ENCODE measurements at regions not wholly inside any gene's neighbourhood (a gene's known extent, or its start where the extent isn't known, plus 50 kb on each side); places are given as distances from the start of the nearest gene placed in this dataset.

DNA sequence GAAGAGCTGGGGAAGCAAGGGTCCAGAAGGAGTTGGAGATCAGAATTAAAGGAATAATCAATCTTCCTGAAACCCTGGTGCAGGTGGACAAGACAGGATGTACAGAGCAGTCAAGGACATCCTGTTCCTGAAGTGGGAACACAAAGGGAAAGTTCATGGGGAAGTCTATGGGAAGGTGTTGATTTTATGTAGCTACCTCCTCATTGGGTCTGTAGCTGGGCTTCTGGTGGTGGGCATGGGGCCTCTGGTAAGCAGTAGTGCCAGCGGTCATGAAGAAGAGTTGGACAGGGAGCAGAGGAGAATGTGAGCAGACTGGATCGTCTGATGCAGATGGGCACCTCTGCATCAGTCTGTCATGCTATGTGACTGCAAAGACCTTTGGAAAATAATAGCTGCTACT lies 75.7 kb upstream of the PPM1H start:
- 100% methylated on average over 1 of the region's 2 CpGs for WGBS (ENCODE audit: insufficient coverage)
- no peak overlapping the region for H3K4me3 ChIP-seq (ENCODE audit: control extremely low read depth in 1 of 5, extremely low read depth in 1 of 5, insufficient read depth in 1 of 5, low read depth in 2 of 5, low read length in 4 of 5)
- no peak overlapping the region for H2AFZ ChIP-seq (ENCODE audit: insufficient read depth, low read depth, low read length, poor library complexity, severe bottlenecking)
- intact Hi-C loops (cut with micrococcal nuclease), result no loop called here
- ATAC-seq (ENCODE audit: low read depth) (no peak), DNase-seq (no peak)
- H4K20me1 ChIP-seq (ENCODE audit: control insufficient read depth, insufficient read depth, low read length, poor library complexity, severe bottlenecking), result no peaks in the 10 kb centered on the region
- CTCF ChIA-PET, result no interaction called here
- no peaks in the 10 kb centered on the region for H3K79me2 ChIP-seq (ENCODE audit: control insufficient read depth, insufficient read depth, low read length)
- TF ChIP-seq, protein P1, sequence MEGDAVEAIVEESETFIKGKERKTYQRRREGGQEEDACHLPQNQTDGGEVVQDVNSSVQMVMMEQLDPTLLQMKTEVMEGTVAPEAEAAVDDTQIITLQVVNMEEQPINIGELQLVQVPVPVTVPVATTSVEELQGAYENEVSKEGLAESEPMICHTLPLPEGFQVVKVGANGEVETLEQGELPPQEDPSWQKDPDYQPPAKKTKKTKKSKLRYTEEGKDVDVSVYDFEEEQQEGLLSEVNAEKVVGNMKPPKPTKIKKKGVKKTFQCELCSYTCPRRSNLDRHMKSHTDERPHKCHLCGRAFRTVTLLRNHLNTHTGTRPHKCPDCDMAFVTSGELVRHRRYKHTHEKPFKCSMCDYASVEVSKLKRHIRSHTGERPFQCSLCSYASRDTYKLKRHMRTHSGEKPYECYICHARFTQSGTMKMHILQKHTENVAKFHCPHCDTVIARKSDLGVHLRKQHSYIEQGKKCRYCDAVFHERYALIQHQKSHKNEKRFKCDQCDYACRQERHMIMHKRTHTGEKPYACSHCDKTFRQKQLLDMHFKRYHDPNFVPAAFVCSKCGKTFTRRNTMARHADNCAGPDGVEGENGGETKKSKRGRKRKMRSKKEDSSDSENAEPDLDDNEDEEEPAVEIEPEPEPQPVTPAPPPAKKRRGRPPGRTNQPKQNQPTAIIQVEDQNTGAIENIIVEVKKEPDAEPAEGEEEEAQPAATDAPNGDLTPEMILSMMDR (IDR thresholded peaks at IDR 0.05), result no peak
- no peak for TF ChIP-seq EZH2 (IDR thresholded peaks at IDR 0.05; ENCODE audit: borderline replicate concordance, insufficient read depth, low read depth, low read length, poor library complexity, severe bottlenecking)
- Mint-ChIP-seq H3K27me3 (no peaks in the 10 kb centered on the region), H3K27ac (no peak overlapping the region), H3K4me3 (no peak overlapping the region), H3K9me3 (ENCODE audit: insufficient read depth) (no peaks in the 10 kb centered on the region), H3K4me1 (no peaks in the 10 kb centered on the region)
- H3K27me3 ChIP-seq (replicated peaks in 1 of 4; ENCODE audit: control extremely low read depth in 1 of 4, control insufficient read depth in 3 of 4, insufficient read depth in 4 of 4, low read length in 3 of 4), result no peaks in the 10 kb centered on the region
- no peak overlapping the region for H3K9ac ChIP-seq (ENCODE audit: low read length)
- POLR2A ChIA-PET, result no interaction called here
- H3K27ac ChIP-seq (ENCODE audit: low read length in 2 of 2), result no peak overlapping the region
- H3K36me3 ChIP-seq (replicated peaks in 1 of 2; ENCODE audit: control extremely low read depth in 1 of 2, control insufficient read depth in 1 of 2, extremely low read depth in 1 of 2, insufficient read depth in 2 of 2, low read length in 1 of 2), result no peaks in the 10 kb centered on the region
- no peaks in the 10 kb centered on the region for H3K9me3 ChIP-seq (ENCODE audit: control extremely low read depth in 1 of 3, control insufficient read depth in 2 of 3, insufficient read depth in 1 of 3, low read length in 2 of 3)
- no peak overlapping the region for H3K4me2 ChIP-seq (replicated peaks; ENCODE audit: low read depth, low read length, poor library complexity, severe bottlenecking)
- H3K4me1 ChIP-seq (ENCODE audit: control insufficient read depth in 2 of 2, insufficient read depth in 2 of 2, low read length in 2 of 2), result no peaks in the 10 kb centered on the region

DNA sequence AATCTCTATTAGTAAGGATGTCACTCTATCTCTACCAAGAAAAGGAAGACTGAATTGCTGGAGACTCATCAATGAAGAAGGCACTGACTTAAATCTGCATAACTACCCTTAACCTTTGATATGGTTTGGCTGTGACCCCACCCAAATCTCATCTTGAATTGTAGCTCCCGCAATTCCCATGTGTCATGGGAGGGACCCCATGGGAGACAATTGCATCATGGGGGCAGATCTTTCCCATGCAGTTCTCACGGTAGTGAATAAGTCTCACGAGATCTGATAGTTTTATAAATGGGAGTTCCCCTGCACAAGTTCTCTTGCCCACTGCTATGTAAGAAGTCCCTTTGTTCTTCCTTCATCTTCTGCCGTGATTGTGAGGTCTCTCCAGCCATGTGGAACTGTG lies 73.4 kb upstream of the PPM1H start:
- no peaks in the 10 kb centered on the region for H3K9me3 Mint-ChIP-seq (ENCODE audit: insufficient read depth)
- Histone ChIP-seq H3K9ac (ENCODE audit: low read length) (no peak overlapping the region), H2AFZ (ENCODE audit: insufficient read depth, low read depth, low read length, poor library complexity, severe bottlenecking) (no peak overlapping the region), H3K27me3 (replicated peaks in 1 of 4; ENCODE audit: control extremely low read depth in 1 of 4, control insufficient read depth in 3 of 4, insufficient read depth in 4 of 4, low read length in 3 of 4) (no peaks in the 10 kb centered on the region), H4K20me1 (ENCODE audit: control insufficient read depth, insufficient read depth, low read length, poor library complexity, severe bottlenecking) (no peaks in the 10 kb centered on the region), H3K4me3 (ENCODE audit: control extremely low read depth in 1 of 5, extremely low read depth in 1 of 5, insufficient read depth in 1 of 5, low read depth in 2 of 5, low read length in 4 of 5) (no peak overlapping the region), H3K4me2 (replicated peaks; ENCODE audit: low read depth, low read length, poor library complexity, severe bottlenecking) (no peak overlapping the region), H3K4me1 (ENCODE audit: control insufficient read depth in 2 of 2, insufficient read depth in 2 of 2, low read length in 2 of 2) (no peaks in the 10 kb centered on the region), H3K36me3 (replicated peaks in 1 of 2; ENCODE audit: control extremely low read depth in 1 of 2, control insufficient read depth in 1 of 2, extremely low read depth in 1 of 2, insufficient read depth in 2 of 2, low read length in 1 of 2) (no peaks in the 10 kb centered on the region), H3K27ac (ENCODE audit: low read length in 2 of 2) (no peak overlapping the region), H3K79me2 (ENCODE audit: control insufficient read depth, insufficient read depth, low read length) (no peaks in the 10 kb centered on the region), H3K9me3 (ENCODE audit: control extremely low read depth in 1 of 3, control insufficient read depth in 2 of 3, insufficient read depth in 1 of 3, low read length in 2 of 3) (peaks cover 0 to 3% (median 0%) of the 10 kb centered on the region in 3 donors)
- no peaks in the 10 kb centered on the region for H3K4me1 Mint-ChIP-seq
- ChIA-PET POLR2A (no interaction called here), CTCF (no interaction called here)
- TF ChIP-seq, protein P1 (IDR thresholded peaks at IDR 0.05), result no peak
- TF ChIP-seq EZH2 (IDR thresholded peaks at IDR 0.05; ENCODE audit: borderline replicate concordance, insufficient read depth, low read depth, low read length, poor library complexity, severe bottlenecking), result no peak
- ATAC-seq (ENCODE audit: low read depth), result no peak
- DNase-seq, result no peak
- intact Hi-C loops (cut with micrococcal nuclease), result no loop called here
- H3K27me3 Mint-ChIP-seq, result no peaks in the 10 kb centered on the region
- H3K4me3 Mint-ChIP-seq, result no peak overlapping the region
- H3K27ac Mint-ChIP-seq, result no peak overlapping the region
- WGBS (ENCODE audit: insufficient coverage), result 78% methylated on average over 1 of the region's 4 CpGs
